Fibroblast of lung (primary cell): ENCODE measurements at regions not wholly inside any gene's neighbourhood (a gene's known extent, or its start where the extent isn't known, plus 50 kb on each side); places are given as distances from the start of the nearest gene placed in this dataset.

ENCODE experiments used
- EZH2 ChIP-seq: IDR thresholded peaks from 2 replicates; pipeline ENCODE4 v1.5.1; 2012; ENCODE audit warnings: low read length, control low read depth, mild to moderate bottlenecking; ENCODE audit errors: missing control alignments
- TF ChIP-seq, protein P1 (sequence below), 2 donors: IDR thresholded peaks in 1 of 2; conservative IDR thresholded peaks in 1 of 2; 1 replicate in 1 of 2; 2 replicates in 1 of 2; pipeline ENCODE4 v1.5.1; 2011 to 2012; ENCODE audit warnings: low read length in 2 of 2, control low read depth in 1 of 2, inconsistent platforms in 1 of 2, low read depth in 1 of 2, mild to moderate bottlenecking in 1 of 2

GRCh38 chr7:33701927-33702326 lies 203.4 kb upstream of the BMPER start:
- TF ChIP-seq, protein P1, sequence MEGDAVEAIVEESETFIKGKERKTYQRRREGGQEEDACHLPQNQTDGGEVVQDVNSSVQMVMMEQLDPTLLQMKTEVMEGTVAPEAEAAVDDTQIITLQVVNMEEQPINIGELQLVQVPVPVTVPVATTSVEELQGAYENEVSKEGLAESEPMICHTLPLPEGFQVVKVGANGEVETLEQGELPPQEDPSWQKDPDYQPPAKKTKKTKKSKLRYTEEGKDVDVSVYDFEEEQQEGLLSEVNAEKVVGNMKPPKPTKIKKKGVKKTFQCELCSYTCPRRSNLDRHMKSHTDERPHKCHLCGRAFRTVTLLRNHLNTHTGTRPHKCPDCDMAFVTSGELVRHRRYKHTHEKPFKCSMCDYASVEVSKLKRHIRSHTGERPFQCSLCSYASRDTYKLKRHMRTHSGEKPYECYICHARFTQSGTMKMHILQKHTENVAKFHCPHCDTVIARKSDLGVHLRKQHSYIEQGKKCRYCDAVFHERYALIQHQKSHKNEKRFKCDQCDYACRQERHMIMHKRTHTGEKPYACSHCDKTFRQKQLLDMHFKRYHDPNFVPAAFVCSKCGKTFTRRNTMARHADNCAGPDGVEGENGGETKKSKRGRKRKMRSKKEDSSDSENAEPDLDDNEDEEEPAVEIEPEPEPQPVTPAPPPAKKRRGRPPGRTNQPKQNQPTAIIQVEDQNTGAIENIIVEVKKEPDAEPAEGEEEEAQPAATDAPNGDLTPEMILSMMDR (conservative IDR thresholded peaks at IDR 0.05 in 1 of 2, IDR thresholded peaks at IDR 0.05 in 1 of 2; ENCODE audit: low read depth in 1 of 2, low read length in 2 of 2): no peak
- TF ChIP-seq EZH2: no peak
